ENCODE measurements at regions not wholly inside any gene's neighbourhood (a gene's known extent, or its start where the extent isn't known, plus 50 kb on each side); places are given as distances from the start of the nearest gene placed in this dataset.
A peak's percentile ranks its signal among the peaks of the same experiment; 100 is the strongest.

DNA sequence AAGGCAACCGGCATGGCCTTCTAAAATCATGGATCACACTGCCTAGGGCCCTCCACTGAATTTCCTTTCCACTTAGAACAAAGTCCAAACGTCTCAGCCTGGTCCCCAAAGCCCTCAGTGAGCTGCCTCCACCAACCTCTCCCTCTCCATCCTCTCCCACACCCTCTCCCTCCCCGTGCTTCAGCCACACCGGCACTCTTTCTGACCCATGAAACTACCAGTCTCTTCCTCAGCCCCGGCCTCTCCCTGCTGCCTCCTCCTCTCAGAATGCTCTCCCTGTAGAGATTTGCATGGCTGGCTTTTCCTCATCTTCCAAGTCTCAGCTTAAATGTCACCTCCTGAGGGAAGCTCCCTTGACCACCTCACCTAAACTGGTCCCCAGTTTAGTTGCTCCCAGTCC is 219.0 kb upstream of the ZMIZ1 start:
- intact Hi-C loops (cut with micrococcal nuclease), result no loop called here
- POLR2A ChIA-PET, result no interaction called here
- H3K27me3 Mint-ChIP-seq, result no peaks in the 10 kb centered on the region

DNA sequence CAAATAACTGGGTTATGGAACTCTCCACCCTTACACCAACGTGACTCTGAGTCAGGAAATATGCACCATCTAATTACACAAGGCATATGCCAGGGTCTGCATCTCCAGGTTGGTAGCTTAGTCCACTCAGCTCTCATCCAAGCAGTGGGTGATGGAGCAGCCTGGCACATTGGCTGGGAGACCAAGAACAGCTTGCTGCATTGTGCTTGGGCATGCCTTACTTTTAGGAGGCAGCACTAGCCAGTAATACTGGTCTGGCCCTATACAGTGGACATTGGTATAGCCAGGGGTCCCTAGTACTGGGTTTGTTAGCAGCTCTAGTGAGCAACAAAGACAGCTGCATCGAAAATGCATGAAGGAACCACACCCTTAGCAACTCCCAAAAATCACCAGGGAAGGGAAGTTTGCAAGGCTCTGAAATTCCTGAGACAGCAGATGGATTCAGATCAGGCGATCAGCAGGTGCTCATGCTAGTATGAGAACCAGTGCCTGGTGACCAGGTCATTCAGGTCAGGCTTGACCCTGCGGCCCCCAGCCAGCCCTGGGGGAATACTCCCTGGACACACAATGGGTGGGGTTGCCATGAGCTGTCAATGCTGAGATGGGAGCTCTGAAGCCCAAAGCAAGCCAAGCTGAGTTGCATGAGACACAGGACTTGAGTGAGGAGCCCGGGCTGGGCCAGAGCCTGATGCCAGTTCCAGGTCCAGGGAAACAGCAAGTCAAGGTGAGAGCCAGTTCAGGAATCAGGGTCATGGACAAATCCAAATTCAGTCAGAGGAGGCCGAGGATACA is 217.9 kb upstream of the ZMIZ1 start:
- H3K4me1 Mint-ChIP-seq, result no peaks in the 10 kb centered on the region
- Histone ChIP-seq H3K9me3 (ENCODE audit: control insufficient read depth in 2 of 3, low read length in 3 of 3) (no peaks in the 10 kb centered on the region), H3K27ac (ENCODE audit: low read depth, low read length) (no peak overlapping the region), H3K4me3 (ENCODE audit: low read length) (no peak overlapping the region), H3K4me1 (ENCODE audit: control insufficient read depth in 2 of 2, insufficient read depth in 2 of 2, low read length in 2 of 2) (no peaks in the 10 kb centered on the region), H3K27me3 (ENCODE audit: control insufficient read depth in 2 of 2, insufficient read depth in 2 of 2, low read length in 2 of 2) (no peaks in the 10 kb centered on the region), H3K36me3 (ENCODE audit: control insufficient read depth in 2 of 3, insufficient read depth in 3 of 3, low read length in 3 of 3) (no peaks in the 10 kb centered on the region)
- H3K4me3 Mint-ChIP-seq, result no peak overlapping the region
- H3K27me3 Mint-ChIP-seq, result no peaks in the 10 kb centered on the region
- ChIA-PET POLR2A (no interaction called here), CTCF (interaction anchor here (1.1 kb wide), 1 partner anchor 344 kb away, joined by 3 read pairs; no protein-coding TSS in a partner anchor)
- no peak for DNase-seq
- no peak for ATAC-seq
- no peaks in the 10 kb centered on the region for H3K9me3 Mint-ChIP-seq
- intact Hi-C loops (cut with micrococcal nuclease), result no loop called here
- H3K27ac Mint-ChIP-seq, result no peak overlapping the region
- no peaks in the 10 kb centered on the region for H3K36me3 Mint-ChIP-seq

More for the DNA sequence above, 219.0 kb upstream of the ZMIZ1 start:
- H3K9me3 Mint-ChIP-seq, result no peaks in the 10 kb centered on the region
- Histone ChIP-seq H3K4me3 (ENCODE audit: low read length) (no peak overlapping the region), H3K36me3 (ENCODE audit: control insufficient read depth in 2 of 3, insufficient read depth in 3 of 3, low read length in 3 of 3) (no peaks in the 10 kb centered on the region), H3K27me3 (ENCODE audit: control insufficient read depth in 2 of 2, insufficient read depth in 2 of 2, low read length in 2 of 2) (no peaks in the 10 kb centered on the region), H3K9me3 (ENCODE audit: control insufficient read depth in 2 of 3, low read length in 3 of 3) (no peaks in the 10 kb centered on the region), H3K27ac (ENCODE audit: low read depth, low read length) (no peak overlapping the region), H3K4me1 (ENCODE audit: control insufficient read depth in 2 of 2, insufficient read depth in 2 of 2, low read length in 2 of 2) (no peaks in the 10 kb centered on the region)
- H3K4me3 Mint-ChIP-seq, result no peak overlapping the region
- CTCF ChIA-PET, result interaction anchor here (1.1 kb wide), 1 partner anchor 345 kb away, joined by 3 read pairs; no protein-coding TSS in a partner anchor
- H3K36me3 Mint-ChIP-seq, result no peaks in the 10 kb centered on the region
- H3K4me1 Mint-ChIP-seq, result no peaks in the 10 kb centered on the region
- no peak overlapping the region for H3K27ac Mint-ChIP-seq
- ATAC-seq, result no peak
- no peak for DNase-seq

DNA sequence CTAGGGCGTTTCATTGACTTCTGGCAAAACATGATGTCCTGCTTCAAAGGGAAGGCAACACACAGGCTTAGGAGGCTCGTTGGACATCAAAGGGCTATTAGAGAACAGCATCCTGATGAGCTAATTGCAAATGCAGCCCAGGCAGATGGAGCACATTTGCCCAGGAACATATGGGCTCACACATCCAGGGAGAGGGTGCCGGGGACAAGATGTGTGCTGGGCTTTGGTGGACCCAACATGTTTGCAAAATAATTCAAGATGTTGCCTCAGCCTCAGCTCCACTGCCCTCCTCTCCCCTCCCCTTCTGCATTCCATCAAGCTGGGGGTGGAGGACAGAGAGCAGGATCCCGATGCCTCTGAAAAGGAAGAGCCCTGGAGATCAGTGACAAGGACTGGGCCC is 217.1 kb upstream of the ZMIZ1 start:
- Histone ChIP-seq H3K4me3 (ENCODE audit: low read length) (no peak overlapping the region), H3K27ac (ENCODE audit: low read depth, low read length) (no peak overlapping the region), H3K4me1 (ENCODE audit: control insufficient read depth in 2 of 2, insufficient read depth in 2 of 2, low read length in 2 of 2) (no peaks in the 10 kb centered on the region), H3K27me3 (ENCODE audit: control insufficient read depth in 2 of 2, insufficient read depth in 2 of 2, low read length in 2 of 2) (no peaks in the 10 kb centered on the region), H3K9me3 (ENCODE audit: control insufficient read depth in 2 of 3, low read length in 3 of 3) (no peaks in the 10 kb centered on the region), H3K36me3 (ENCODE audit: control insufficient read depth in 2 of 3, insufficient read depth in 3 of 3, low read length in 3 of 3) (no peaks in the 10 kb centered on the region)
- H3K27me3 Mint-ChIP-seq, result no peaks in the 10 kb centered on the region
- ChIA-PET POLR2A (interaction anchor here (0.6 kb wide), 1 partner anchor 84 kb away, joined by 3 read pairs; no protein-coding TSS in a partner anchor), CTCF (interaction anchor here (2.3 kb wide), 1 partner anchor 343 kb away, joined by 14 read pairs; no protein-coding TSS in a partner anchor)
- ATAC-seq (no peak), DNase-seq (no peak)
- intact Hi-C loops (cut with micrococcal nuclease), result loop anchor here in 1 of 2 donors (2.0 kb wide), 1 partner anchor 201 kb away; no protein-coding TSS in a partner anchor
- no peak overlapping the region for H3K4me3 Mint-ChIP-seq
- no peak overlapping the region for H3K27ac Mint-ChIP-seq
- H3K36me3 Mint-ChIP-seq, result no peaks in the 10 kb centered on the region
- H3K4me1 Mint-ChIP-seq, result no peaks in the 10 kb centered on the region
- no peaks in the 10 kb centered on the region for H3K9me3 Mint-ChIP-seq

GRCh38 chr10:78852466-78853240 is 216.1 kb upstream of the ZMIZ1 start:
- Histone ChIP-seq H3K27me3 (ENCODE audit: control insufficient read depth in 2 of 2, insufficient read depth in 2 of 2, low read length in 2 of 2) (no peaks in the 10 kb centered on the region), H3K4me3 (ENCODE audit: low read length) (no peak overlapping the region), H3K4me1 (ENCODE audit: control insufficient read depth in 2 of 2, insufficient read depth in 2 of 2, low read length in 2 of 2) (no peaks in the 10 kb centered on the region), H3K27ac (ENCODE audit: low read depth, low read length) (no peak overlapping the region), H3K36me3 (ENCODE audit: control insufficient read depth in 2 of 3, insufficient read depth in 3 of 3, low read length in 3 of 3) (no peaks in the 10 kb centered on the region), H3K9me3 (ENCODE audit: control insufficient read depth in 2 of 3, low read length in 3 of 3) (no peaks in the 10 kb centered on the region)
- no peaks in the 10 kb centered on the region for H3K27me3 Mint-ChIP-seq
- H3K27ac Mint-ChIP-seq, result no peak overlapping the region
- intact Hi-C loops (cut with micrococcal nuclease), result loop anchor here (1.0 to 2.0 kb wide), 4 partner anchors 200 to 344 kb away; partner anchors contain the start of gene ZMIZ1 (in 1 of the 2)
- POLR2A ChIA-PET, result no interaction called here
- DNase-seq, result peak in 5 of 9 donors; percentile 8 to 29 (median 14)
- no peaks in the 10 kb centered on the region for H3K9me3 Mint-ChIP-seq
- no peak overlapping the region for H3K4me3 Mint-ChIP-seq
- H3K4me1 Mint-ChIP-seq, result no peaks in the 10 kb centered on the region
- ATAC-seq, result peak; percentile 57
- H3K36me3 Mint-ChIP-seq, result no peaks in the 10 kb centered on the region
- CTCF ChIA-PET, result interaction anchor here (2.3 kb wide), 1 partner anchor 342 kb away, joined by 14 read pairs; no protein-coding TSS in a partner anchor

DNA sequence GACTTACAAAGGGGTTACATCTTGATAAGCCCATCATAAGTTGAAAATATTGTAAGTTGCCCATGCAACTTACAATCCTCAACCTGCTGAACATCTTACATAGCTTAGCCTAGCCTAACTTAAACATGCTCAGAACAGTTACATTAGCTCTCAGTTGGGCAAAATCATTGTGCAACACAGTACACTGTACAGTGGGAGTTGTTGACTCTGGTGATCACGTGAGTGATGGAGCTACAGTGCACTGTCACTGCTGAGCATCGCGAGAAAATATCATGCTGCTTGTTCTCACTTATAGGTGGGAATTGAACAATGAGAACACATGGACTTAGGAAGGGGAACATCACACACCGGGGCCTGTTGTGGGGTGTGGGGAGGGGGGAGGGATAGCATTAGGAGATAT is 214.9 kb upstream of the ZMIZ1 start:
- Mint-ChIP-seq H3K4me3 (no peak overlapping the region), H3K27me3 (peaks cover 0 to 2% (median 0%) of the 10 kb centered on the region in 5 donors), H3K27ac (no peak overlapping the region), H3K4me1 (no peaks in the 10 kb centered on the region), H3K9me3 (no peaks in the 10 kb centered on the region), H3K36me3 (no peaks in the 10 kb centered on the region)
- H3K4me1 ChIP-seq (ENCODE audit: control insufficient read depth in 2 of 2, insufficient read depth in 2 of 2, low read length in 2 of 2), result no peaks in the 10 kb centered on the region
- CTCF ChIA-PET, result interaction anchor here (0.6 to 2.3 kb wide), 2 partner anchors 34 to 341 kb away, joined by 5 to 14 read pairs; no protein-coding TSS in a partner anchor
- DNase-seq (no peak), ATAC-seq (no peak)
- H3K4me3 ChIP-seq (ENCODE audit: low read length), result no peak overlapping the region
- H3K27ac ChIP-seq (ENCODE audit: low read depth, low read length), result no peak overlapping the region
- no peaks in the 10 kb centered on the region for H3K27me3 ChIP-seq (ENCODE audit: control insufficient read depth in 2 of 2, insufficient read depth in 2 of 2, low read length in 2 of 2)
- H3K36me3 ChIP-seq (ENCODE audit: control insufficient read depth in 2 of 3, insufficient read depth in 3 of 3, low read length in 3 of 3), result no peaks in the 10 kb centered on the region
- no peaks in the 10 kb centered on the region for H3K9me3 ChIP-seq (ENCODE audit: control insufficient read depth in 2 of 3, low read length in 3 of 3)
- POLR2A ChIA-PET, result no interaction called here
- intact Hi-C loops (cut with micrococcal nuclease), result loop anchor here (1.0 to 2.0 kb wide), 4 partner anchors 199 to 342 kb away; partner anchors contain the start of gene ZMIZ1 (in 1 of the 2)

GRCh38 chr10:78856421-78856820 is 212.3 kb upstream of the ZMIZ1 start:
- Histone ChIP-seq H3K9me3 (ENCODE audit: control insufficient read depth in 2 of 3, low read length in 3 of 3) (no peaks in the 10 kb centered on the region), H3K4me1 (ENCODE audit: control insufficient read depth in 2 of 2, insufficient read depth in 2 of 2, low read length in 2 of 2) (no peaks in the 10 kb centered on the region), H3K27me3 (ENCODE audit: control insufficient read depth in 2 of 2, insufficient read depth in 2 of 2, low read length in 2 of 2) (no peaks in the 10 kb centered on the region), H3K4me3 (ENCODE audit: low read length) (no peak overlapping the region), H3K27ac (ENCODE audit: low read depth, low read length) (no peak overlapping the region), H3K36me3 (ENCODE audit: control insufficient read depth in 2 of 3, insufficient read depth in 3 of 3, low read length in 3 of 3) (no peaks in the 10 kb centered on the region)
- Mint-ChIP-seq H3K4me3 (no peak overlapping the region), H3K4me1 (no peaks in the 10 kb centered on the region), H3K36me3 (no peaks in the 10 kb centered on the region), H3K27me3 (peaks cover 0 to 4% (median 0%) of the 10 kb centered on the region in 5 donors), H3K9me3 (no peaks in the 10 kb centered on the region), H3K27ac (no peak overlapping the region)
- ChIA-PET POLR2A (interaction anchor here (0.7 kb wide), 1 partner anchor 10 kb away, joined by 4 read pairs; no protein-coding TSS in a partner anchor), CTCF (no interaction called here)
- intact Hi-C loops (cut with micrococcal nuclease), result no loop called here
- no peak for ATAC-seq
- no peak for DNase-seq

All from naive thymus-derived CD4-positive, alpha-beta T cell (primary cell).